Activated T-cell treated with anti-CD3 and anti-CD28 coated beads, Interleukin-2, amount 50 U/mL, for 4 hours (primary cell): ENCODE measurements at regions not wholly inside any gene's neighbourhood (a gene's known extent, or its start where the extent isn't known, plus 50 kb on each side); places are given as distances from the start of the nearest gene placed in this dataset.

Experiments
- ATAC-seq, 2 donors: fragments of 200-7000 bp; cut with Tn5 transposase; one replicate each; pipeline ENCODE4 v1.10.0; 2021
- DNase-seq: peaks from one replicate; pipeline ENCODE4 v3.0.0-alpha.2; 2020
- H3K27me3 Mint-ChIP-seq: one replicate; pipeline ENCODE4 v1.8.0; 2021; ENCODE audit warnings: low read depth, mixed read lengths
- H3K36me3 Mint-ChIP-seq: one replicate; pipeline ENCODE4 v1.8.0; 2022; ENCODE audit warnings: mixed read lengths; ENCODE audit not compliant: insufficient read depth
- H3K4me1 Mint-ChIP-seq: one replicate; pipeline ENCODE4 v1.8.0; 2021; ENCODE audit warnings: low read depth, mixed read lengths
- H3K4me3 Mint-ChIP-seq: one replicate; pipeline ENCODE4 v1.8.0; 2021; ENCODE audit warnings: mild to moderate bottlenecking, moderate library complexity, mixed read lengths
- H3K9me3 Mint-ChIP-seq: one replicate; pipeline ENCODE4 v1.8.0; 2021; ENCODE audit warnings: mixed read lengths

GRCh38 chr6:170172825-170173256 lies 118.0 kb downstream of the DLL1 start:
- H3K27me3 Mint-ChIP-seq = peaks cover 4% of the 10 kb centered on the region
- H3K4me1 Mint-ChIP-seq = no peaks in the 10 kb centered on the region
- no peak for ATAC-seq
- H3K4me3 Mint-ChIP-seq = no peak overlapping the region
- H3K36me3 Mint-ChIP-seq = no peaks in the 10 kb centered on the region
- no peak for DNase-seq
- H3K9me3 Mint-ChIP-seq = no peaks in the 10 kb centered on the region

- no peak overlapping the region for H3K4me3 Mint-ChIP-seq
- DNase-seq (no peak), ATAC-seq (no peak)
- H3K4me1 Mint-ChIP-seq = no peaks in the 10 kb centered on the region
- H3K27me3 Mint-ChIP-seq = peaks cover 4% of the 10 kb centered on the region
- H3K9me3 Mint-ChIP-seq = no peaks in the 10 kb centered on the region
- no peaks in the 10 kb centered on the region for H3K36me3 Mint-ChIP-seq
These were observed 118.5 kb downstream of the DLL1 start for GRCh38 chr6:170172392-170172791.

GRCh38 chr6:170167657-170168159 lies 123.2 kb downstream of the DLL1 start:
- Mint-ChIP-seq H3K4me1 (peaks cover 2% of the 10 kb centered on the region), H3K36me3 (no peaks in the 10 kb centered on the region), H3K9me3 (no peaks in the 10 kb centered on the region), H3K27me3 (peaks cover 8% of the 10 kb centered on the region), H3K4me3 (no peak overlapping the region)
- ATAC-seq (no peak), DNase-seq (no peak)

GRCh38 chr6:170166511-170167122 lies 124.3 kb downstream of the DLL1 start:
- no peak for ATAC-seq
- H3K27me3 Mint-ChIP-seq = peaks cover 8% of the 10 kb centered on the region
- DNase-seq = no peak
- H3K4me1 Mint-ChIP-seq = peaks cover 4% of the 10 kb centered on the region
- H3K4me3 Mint-ChIP-seq = no peak overlapping the region
- H3K36me3 Mint-ChIP-seq = no peaks in the 10 kb centered on the region
- H3K9me3 Mint-ChIP-seq = no peaks in the 10 kb centered on the region

- no peak overlapping the region for H3K4me3 Mint-ChIP-seq
- ATAC-seq (no peak), DNase-seq (no peak)
- no peaks in the 10 kb centered on the region for H3K9me3 Mint-ChIP-seq
- peaks cover 8% of the 10 kb centered on the region for H3K27me3 Mint-ChIP-seq
- no peaks in the 10 kb centered on the region for H3K36me3 Mint-ChIP-seq
- peaks cover 4% of the 10 kb centered on the region for H3K4me1 Mint-ChIP-seq
These were observed 125.3 kb downstream of the DLL1 start for GRCh38 chr6:170165471-170166117.

GRCh38 chr6:170165085-170165470 lies 125.8 kb downstream of the DLL1 start:
- Mint-ChIP-seq H3K27me3 (peaks cover 8% of the 10 kb centered on the region), H3K4me1 (peaks cover 4% of the 10 kb centered on the region), H3K36me3 (no peaks in the 10 kb centered on the region), H3K9me3 (no peaks in the 10 kb centered on the region), H3K4me3 (no peak overlapping the region)
- ATAC-seq (no peak), DNase-seq (no peak)

GRCh38 chr6:170164271-170164900 lies 126.5 kb downstream of the DLL1 start:
- H3K4me3 Mint-ChIP-seq = no peak overlapping the region
- no peak for ATAC-seq
- peaks cover 8% of the 10 kb centered on the region for H3K27me3 Mint-ChIP-seq

GRCh38 chr6:170163405-170164170 lies 127.3 kb downstream of the DLL1 start:
- no peaks in the 10 kb centered on the region for H3K9me3 Mint-ChIP-seq
- H3K4me1 Mint-ChIP-seq = peaks cover 4% of the 10 kb centered on the region
- DNase-seq (no peak), ATAC-seq (no peak)
- no peaks in the 10 kb centered on the region for H3K36me3 Mint-ChIP-seq
- no peak overlapping the region for H3K4me3 Mint-ChIP-seq
- peaks cover 8% of the 10 kb centered on the region for H3K27me3 Mint-ChIP-seq

More at GRCh38 chr6:170164271-170164900, 126.5 kb downstream of the DLL1 start:
- no peak for DNase-seq
- peaks cover 4% of the 10 kb centered on the region for H3K4me1 Mint-ChIP-seq
- H3K36me3 Mint-ChIP-seq = no peaks in the 10 kb centered on the region
- no peaks in the 10 kb centered on the region for H3K9me3 Mint-ChIP-seq

- H3K4me1 Mint-ChIP-seq = peaks cover 4% of the 10 kb centered on the region
- ATAC-seq (no peak), DNase-seq (no peak)
- no peaks in the 10 kb centered on the region for H3K36me3 Mint-ChIP-seq
- H3K27me3 Mint-ChIP-seq = peaks cover 5% of the 10 kb centered on the region
- no peaks in the 10 kb centered on the region for H3K9me3 Mint-ChIP-seq
- no peak overlapping the region for H3K4me3 Mint-ChIP-seq
These were observed 128.0 kb downstream of the DLL1 start for GRCh38 chr6:170162775-170163404.

GRCh38 chr6:170162011-170162774 lies 128.7 kb downstream of the DLL1 start:
- H3K27me3 Mint-ChIP-seq = peaks cover 4% of the 10 kb centered on the region
- no peaks in the 10 kb centered on the region for H3K36me3 Mint-ChIP-seq
- H3K4me3 Mint-ChIP-seq = no peak overlapping the region
- ATAC-seq (no peak), DNase-seq (no peak)
- H3K4me1 Mint-ChIP-seq = peaks cover 4% of the 10 kb centered on the region
- no peaks in the 10 kb centered on the region for H3K9me3 Mint-ChIP-seq

GRCh38 chr6:170160628-170161611 lies 130.0 kb downstream of the DLL1 start:
- peaks cover 4% of the 10 kb centered on the region for H3K27me3 Mint-ChIP-seq
- peaks cover 4% of the 10 kb centered on the region for H3K4me1 Mint-ChIP-seq
- H3K4me3 Mint-ChIP-seq = no peak overlapping the region
- ATAC-seq (no peak), DNase-seq (no peak)
- no peaks in the 10 kb centered on the region for H3K36me3 Mint-ChIP-seq
- H3K9me3 Mint-ChIP-seq = no peaks in the 10 kb centered on the region

- Mint-ChIP-seq H3K4me1 (peaks cover 4% of the 10 kb centered on the region), H3K27me3 (no peaks in the 10 kb centered on the region), H3K36me3 (no peaks in the 10 kb centered on the region), H3K9me3 (no peaks in the 10 kb centered on the region), H3K4me3 (no peak overlapping the region)
- ATAC-seq (no peak), DNase-seq (no peak)
These were observed 130.7 kb downstream of the DLL1 start for GRCh38 chr6:170160031-170160627.
